GM23338 (cell line): ENCODE measurements at regions not wholly inside any gene's neighbourhood (a gene's known extent, or its start where the extent isn't known, plus 50 kb on each side); places are given as distances from the start of the nearest gene placed in this dataset.
"Not testable (repeated sequence)": the region's sequence is repeated elsewhere in the genome, so short reads cannot be mapped to it uniquely, and the experiment has no call there.

Experiments
- ATAC-seq: fragments of 200-7000 bp; cut with Tn5 transposase; 3 replicates; pipeline ENCODE4 v1.9.1; 2020
- DNase-seq: peaks from one replicate; pipeline ENCODE4 v3.0.0-alpha.2; 2015; ENCODE audit warnings: low spot score
- H2AFZ ChIP-seq: fragments of 200-600 bp; sonication (generic); 2 replicates; pipeline ENCODE4 v1.8.0; 2016; ENCODE audit warnings: antibody characterized with exemption, mild to moderate bottlenecking, moderate library complexity
- H3F3A ChIP-seq: fragments of 200-600 bp; sonication (generic); replicated peaks from 2 replicates; pipeline ENCODE4 v1.8.0; 2017; ENCODE audit warnings: antibody characterized with exemption, mixed run types, low read depth
- H3K27ac ChIP-seq: fragments of 200-600 bp; sonication (generic); 2 replicates; pipeline ENCODE4 v1.6.1; 2016; ENCODE audit warnings: low read depth
- H3K27me3 ChIP-seq: fragments of 200-600 bp; sonication (generic); 2 replicates; pipeline ENCODE4 v1.8.0; 2016; ENCODE audit warnings: mild to moderate bottlenecking, mixed run types, moderate library complexity; ENCODE audit not compliant: insufficient read depth
- H3K36me3 ChIP-seq: fragments of 200-600 bp; sonication (generic); 2 replicates; pipeline ENCODE4 v1.8.0; 2016; ENCODE audit warnings: mild to moderate bottlenecking; ENCODE audit not compliant: insufficient read depth
- H3K4me1 ChIP-seq: fragments of 200-600 bp; sonication (generic); 2 replicates; pipeline ENCODE4 v1.8.0; 2016; ENCODE audit warnings: mild to moderate bottlenecking, moderate library complexity; ENCODE audit not compliant: insufficient read depth
- H3K4me2 ChIP-seq: fragments of 200-600 bp; sonication (generic); 2 replicates; pipeline ENCODE4 v1.7.1; 2017; ENCODE audit warnings: mixed run types
- H3K4me3 ChIP-seq: fragments of 200-600 bp; sonication (generic); 2 replicates; pipeline ENCODE4 v1.6.1; 2016; ENCODE audit warnings: mixed run types
- H3K79me2 ChIP-seq: fragments of 200-600 bp; sonication (generic); replicated peaks from 2 replicates; pipeline ENCODE4 v1.8.0; 2017; ENCODE audit warnings: mild to moderate bottlenecking; ENCODE audit not compliant: insufficient read depth
- H3K9me2 ChIP-seq: fragments of 200-600 bp; sonication (generic); 2 replicates; pipeline ENCODE4 v1.8.0; 2017; ENCODE audit not compliant: insufficient read depth
- H4K20me1 ChIP-seq: fragments of 200-600 bp; sonication (generic); replicated peaks from 2 replicates; pipeline ENCODE4 v1.8.0; 2017; ENCODE audit warnings: mild to moderate bottlenecking; ENCODE audit not compliant: insufficient read depth
- H3K27ac Mint-ChIP-seq: 2 replicates; pipeline ENCODE4 v1.8.0; 2020; ENCODE audit warnings: inconsistent platforms, mild to moderate bottlenecking, moderate library complexity, mixed read lengths
- H3K27me3 Mint-ChIP-seq: 3 replicates; pipeline ENCODE4 v1.8.0; 2022; ENCODE audit warnings: low read depth, mild to moderate bottlenecking, moderate library complexity, mixed read lengths, inconsistent platforms; ENCODE audit not compliant: insufficient read depth, poor library complexity
- H3K36me3 Mint-ChIP-seq: 3 replicates; pipeline ENCODE4 v1.8.0; 2021; ENCODE audit warnings: low read depth, mild to moderate bottlenecking, inconsistent platforms, moderate library complexity, mixed read lengths
- H3K4me1 Mint-ChIP-seq: 3 replicates; pipeline ENCODE4 v1.8.0; 2020; ENCODE audit warnings: mild to moderate bottlenecking, inconsistent platforms, mixed read lengths
- H3K4me3 Mint-ChIP-seq: 3 replicates; pipeline ENCODE4 v1.8.0; 2021; ENCODE audit warnings: moderate library complexity, mild to moderate bottlenecking, inconsistent platforms, mixed read lengths
- H3K9me3 Mint-ChIP-seq: 3 replicates; pipeline ENCODE4 v1.8.0; 2020; ENCODE audit warnings: moderate library complexity, mild to moderate bottlenecking, inconsistent platforms, mixed read lengths
- CREB1 ChIP-seq: fragments of 250-450 bp; sonication (Bioruptor Pico); IDR thresholded peaks from 2 replicates; pipeline ENCODE4 v1.5.0; 2020; ENCODE audit warnings: low read depth, mild to moderate bottlenecking, moderate library complexity
- EZH2 ChIP-seq: fragments of 200-600 bp; sonication (generic); IDR thresholded peaks from one replicate; pipeline ENCODE4 v1.8.0; 2017; ENCODE audit warnings: antibody characterized with exemption, mild to moderate bottlenecking, low read depth; ENCODE audit not compliant: unreplicated experiment
- EZH2phosphoT487 ChIP-seq: fragments of 200-600 bp; sonication (generic); IDR thresholded peaks from one replicate; pipeline ENCODE4 v1.8.1; 2018; ENCODE audit warnings: antibody characterized with exemption; ENCODE audit not compliant: unreplicated experiment
- JUNB ChIP-seq: IDR thresholded peaks from one replicate; pipeline ENCODE4 v1.6.1; 2016; ENCODE audit warnings: antibody characterized with exemption; ENCODE audit not compliant: unreplicated experiment
- NANOG ChIP-seq: IDR thresholded peaks from 2 replicates; pipeline ENCODE4 v1.6.1; 2016; ENCODE audit warnings: antibody characterized with exemption, borderline replicate concordance
- STAT1 ChIP-seq: IDR thresholded peaks from one replicate; pipeline ENCODE4 v1.6.1; 2016; ENCODE audit warnings: antibody characterized with exemption; ENCODE audit not compliant: unreplicated experiment
- ZNF114 ChIP-seq: fragments of 250-450 bp; sonication (Bioruptor Pico); IDR thresholded peaks from 2 replicates; pipeline ENCODE4 v1.5.0; 2020; ENCODE audit warnings: mild to moderate bottlenecking, moderate library complexity
- ZNF331 ChIP-seq: fragments of 250-450 bp; sonication (Bioruptor Pico); IDR thresholded peaks from 2 replicates; pipeline ENCODE4 v1.5.0; 2020; ENCODE audit warnings: low read depth, mild to moderate bottlenecking, moderate library complexity
- TF ChIP-seq, protein P1 (sequence below): IDR thresholded peaks from one replicate; pipeline ENCODE4 v1.6.1; 2018; ENCODE audit warnings: antibody characterized with exemption; ENCODE audit not compliant: unreplicated experiment
- TF ChIP-seq, protein P2 (sequence below), 2 experiments: fragments of 200-600 bp in 1 of 2; sonication (generic) in 1 of 2; conservative IDR thresholded peaks; 2 replicates each; pipeline versions ENCODE4 v1.5.1 to v1.6.1; 2016 to 2017; ENCODE audit warnings: antibody characterized with exemption in 2 of 2, low read depth in 2 of 2, mild to moderate bottlenecking in 2 of 2, moderate library complexity in 1 of 2
- TF ChIP-seq, protein P3 (sequence below): fragments of 250-450 bp; sonication (Bioruptor Pico); IDR thresholded peaks from 2 replicates; pipeline ENCODE4 v1.5.0; 2020; ENCODE audit warnings: mild to moderate bottlenecking, moderate library complexity

DNA sequence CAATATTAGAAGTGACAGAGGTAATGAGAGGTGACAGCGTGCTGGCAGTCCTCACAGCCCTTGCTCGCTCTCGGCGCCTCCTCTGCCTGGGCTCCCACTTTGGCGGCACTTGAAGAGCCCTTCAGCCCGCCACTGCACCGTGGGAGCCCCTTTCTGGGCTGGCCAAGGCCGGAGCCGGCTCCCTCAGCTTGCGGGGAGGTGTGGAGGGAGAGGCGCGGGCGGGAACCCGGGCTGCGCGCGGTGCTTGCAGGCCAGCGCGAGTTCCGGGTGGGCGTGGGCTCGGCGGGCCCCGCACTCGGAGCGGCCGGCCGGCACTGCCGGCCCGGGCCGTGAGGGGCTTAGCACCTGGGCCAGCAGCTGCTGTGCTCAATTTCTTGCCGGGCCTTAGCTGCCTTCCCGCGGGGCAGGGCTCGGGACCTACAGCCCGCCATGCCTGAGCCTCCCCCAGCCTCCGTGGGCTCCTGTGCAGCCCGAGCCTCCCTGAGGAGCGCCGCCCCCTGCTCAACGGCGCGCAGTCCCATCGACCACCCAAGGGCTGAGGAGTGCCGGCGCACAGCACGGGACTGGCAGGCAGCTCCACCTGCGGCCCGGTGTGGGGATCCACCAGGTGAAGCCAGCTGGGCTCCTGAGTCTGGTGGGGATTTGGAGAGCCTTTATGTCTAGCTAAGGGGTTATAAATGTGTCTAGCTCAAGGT, 426.5 kb upstream of the RGS18 start:
- H3K27me3 ChIP-seq, H3K27ac Mint-ChIP-seq, DNase-seq, H3K27me3 Mint-ChIP-seq, H3K4me1 ChIP-seq, ATAC-seq, H3K4me3 ChIP-seq, H3K4me1 Mint-ChIP-seq, H3K27ac ChIP-seq, H3K36me3 ChIP-seq, H3K9me3 Mint-ChIP-seq, H4K20me1 ChIP-seq, H2AFZ ChIP-seq, H3F3A ChIP-seq, H3K4me3 Mint-ChIP-seq, H3K79me2 ChIP-seq, H3K4me2 ChIP-seq, H3K36me3 Mint-ChIP-seq: not testable (repeated sequence)
- peaks cover 10% of the 10 kb centered on the region for H3K9me2 ChIP-seq

DNA sequence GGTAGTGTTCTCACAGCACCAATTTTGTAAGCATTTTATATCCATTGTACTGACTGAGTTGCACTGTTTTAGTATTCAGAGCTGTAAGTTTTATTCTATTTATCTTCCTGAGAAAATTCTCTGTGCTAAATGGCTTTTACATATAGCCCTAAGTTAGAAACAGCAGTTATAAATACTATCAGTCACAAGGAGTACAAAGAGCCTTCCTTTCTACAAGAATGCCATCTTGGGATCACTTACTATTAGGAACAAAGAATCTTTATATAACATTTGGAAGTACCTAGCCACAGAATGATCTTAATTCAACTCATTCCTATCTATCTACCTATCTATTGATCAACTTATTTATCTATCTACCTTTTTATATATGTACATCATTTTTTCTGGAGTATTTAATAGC, 423.9 kb upstream of the RGS18 start:
- H3K9me2 ChIP-seq = peaks cover 4% of the 10 kb centered on the region
- H3K4me2 ChIP-seq = no peak overlapping the region
- H3K27ac Mint-ChIP-seq = no peak overlapping the region
- no peak overlapping the region for H2AFZ ChIP-seq
- no peak for ATAC-seq
- peaks cover 2% of the 10 kb centered on the region for H3K27me3 Mint-ChIP-seq
- H3K27me3 ChIP-seq = no peaks in the 10 kb centered on the region
- H3K9me3 Mint-ChIP-seq = peaks cover 6% of the 10 kb centered on the region; the same call in 2 of the 3 replicates
- H3K36me3 ChIP-seq = no peaks in the 10 kb centered on the region
- no peaks in the 10 kb centered on the region for H3K4me1 ChIP-seq
- peaks cover 2% of the 10 kb centered on the region; the same call in 1 of the 3 replicates for H3K36me3 Mint-ChIP-seq
- H3K4me1 Mint-ChIP-seq = no peaks in the 10 kb centered on the region
- no peak overlapping the region for H3K27ac ChIP-seq
- no peak overlapping the region for H3K4me3 Mint-ChIP-seq
- H3K4me3 ChIP-seq = no peak overlapping the region
- no peaks in the 10 kb centered on the region for H3K79me2 ChIP-seq
- H3F3A ChIP-seq = no peaks in the 10 kb centered on the region
- no peaks in the 10 kb centered on the region for H4K20me1 ChIP-seq
- DNase-seq = no peak
- TF ChIP-seq STAT1 (no peak), ZNF331 (CRISPR knock-in tag) (no peak), EZH2phosphoT487 (no peak), EZH2 (no peak), NANOG (no peak), CREB1 (no peak), ZNF114 (CRISPR knock-in tag) (no peak), JUNB (no peak)
- TF ChIP-seq, protein P1, sequence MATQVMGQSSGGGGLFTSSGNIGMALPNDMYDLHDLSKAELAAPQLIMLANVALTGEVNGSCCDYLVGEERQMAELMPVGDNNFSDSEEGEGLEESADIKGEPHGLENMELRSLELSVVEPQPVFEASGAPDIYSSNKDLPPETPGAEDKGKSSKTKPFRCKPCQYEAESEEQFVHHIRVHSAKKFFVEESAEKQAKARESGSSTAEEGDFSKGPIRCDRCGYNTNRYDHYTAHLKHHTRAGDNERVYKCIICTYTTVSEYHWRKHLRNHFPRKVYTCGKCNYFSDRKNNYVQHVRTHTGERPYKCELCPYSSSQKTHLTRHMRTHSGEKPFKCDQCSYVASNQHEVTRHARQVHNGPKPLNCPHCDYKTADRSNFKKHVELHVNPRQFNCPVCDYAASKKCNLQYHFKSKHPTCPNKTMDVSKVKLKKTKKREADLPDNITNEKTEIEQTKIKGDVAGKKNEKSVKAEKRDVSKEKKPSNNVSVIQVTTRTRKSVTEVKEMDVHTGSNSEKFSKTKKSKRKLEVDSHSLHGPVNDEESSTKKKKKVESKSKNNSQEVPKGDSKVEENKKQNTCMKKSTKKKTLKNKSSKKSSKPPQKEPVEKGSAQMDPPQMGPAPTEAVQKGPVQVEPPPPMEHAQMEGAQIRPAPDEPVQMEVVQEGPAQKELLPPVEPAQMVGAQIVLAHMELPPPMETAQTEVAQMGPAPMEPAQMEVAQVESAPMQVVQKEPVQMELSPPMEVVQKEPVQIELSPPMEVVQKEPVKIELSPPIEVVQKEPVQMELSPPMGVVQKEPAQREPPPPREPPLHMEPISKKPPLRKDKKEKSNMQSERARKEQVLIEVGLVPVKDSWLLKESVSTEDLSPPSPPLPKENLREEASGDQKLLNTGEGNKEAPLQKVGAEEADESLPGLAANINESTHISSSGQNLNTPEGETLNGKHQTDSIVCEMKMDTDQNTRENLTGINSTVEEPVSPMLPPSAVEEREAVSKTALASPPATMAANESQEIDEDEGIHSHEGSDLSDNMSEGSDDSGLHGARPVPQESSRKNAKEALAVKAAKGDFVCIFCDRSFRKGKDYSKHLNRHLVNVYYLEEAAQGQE = no peak
- TF ChIP-seq, protein P2, sequence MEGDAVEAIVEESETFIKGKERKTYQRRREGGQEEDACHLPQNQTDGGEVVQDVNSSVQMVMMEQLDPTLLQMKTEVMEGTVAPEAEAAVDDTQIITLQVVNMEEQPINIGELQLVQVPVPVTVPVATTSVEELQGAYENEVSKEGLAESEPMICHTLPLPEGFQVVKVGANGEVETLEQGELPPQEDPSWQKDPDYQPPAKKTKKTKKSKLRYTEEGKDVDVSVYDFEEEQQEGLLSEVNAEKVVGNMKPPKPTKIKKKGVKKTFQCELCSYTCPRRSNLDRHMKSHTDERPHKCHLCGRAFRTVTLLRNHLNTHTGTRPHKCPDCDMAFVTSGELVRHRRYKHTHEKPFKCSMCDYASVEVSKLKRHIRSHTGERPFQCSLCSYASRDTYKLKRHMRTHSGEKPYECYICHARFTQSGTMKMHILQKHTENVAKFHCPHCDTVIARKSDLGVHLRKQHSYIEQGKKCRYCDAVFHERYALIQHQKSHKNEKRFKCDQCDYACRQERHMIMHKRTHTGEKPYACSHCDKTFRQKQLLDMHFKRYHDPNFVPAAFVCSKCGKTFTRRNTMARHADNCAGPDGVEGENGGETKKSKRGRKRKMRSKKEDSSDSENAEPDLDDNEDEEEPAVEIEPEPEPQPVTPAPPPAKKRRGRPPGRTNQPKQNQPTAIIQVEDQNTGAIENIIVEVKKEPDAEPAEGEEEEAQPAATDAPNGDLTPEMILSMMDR (conservative IDR thresholded peaks at IDR 0.05; ENCODE audit: low read depth in 2 of 2) = no peak
- TF ChIP-seq, protein P3, sequence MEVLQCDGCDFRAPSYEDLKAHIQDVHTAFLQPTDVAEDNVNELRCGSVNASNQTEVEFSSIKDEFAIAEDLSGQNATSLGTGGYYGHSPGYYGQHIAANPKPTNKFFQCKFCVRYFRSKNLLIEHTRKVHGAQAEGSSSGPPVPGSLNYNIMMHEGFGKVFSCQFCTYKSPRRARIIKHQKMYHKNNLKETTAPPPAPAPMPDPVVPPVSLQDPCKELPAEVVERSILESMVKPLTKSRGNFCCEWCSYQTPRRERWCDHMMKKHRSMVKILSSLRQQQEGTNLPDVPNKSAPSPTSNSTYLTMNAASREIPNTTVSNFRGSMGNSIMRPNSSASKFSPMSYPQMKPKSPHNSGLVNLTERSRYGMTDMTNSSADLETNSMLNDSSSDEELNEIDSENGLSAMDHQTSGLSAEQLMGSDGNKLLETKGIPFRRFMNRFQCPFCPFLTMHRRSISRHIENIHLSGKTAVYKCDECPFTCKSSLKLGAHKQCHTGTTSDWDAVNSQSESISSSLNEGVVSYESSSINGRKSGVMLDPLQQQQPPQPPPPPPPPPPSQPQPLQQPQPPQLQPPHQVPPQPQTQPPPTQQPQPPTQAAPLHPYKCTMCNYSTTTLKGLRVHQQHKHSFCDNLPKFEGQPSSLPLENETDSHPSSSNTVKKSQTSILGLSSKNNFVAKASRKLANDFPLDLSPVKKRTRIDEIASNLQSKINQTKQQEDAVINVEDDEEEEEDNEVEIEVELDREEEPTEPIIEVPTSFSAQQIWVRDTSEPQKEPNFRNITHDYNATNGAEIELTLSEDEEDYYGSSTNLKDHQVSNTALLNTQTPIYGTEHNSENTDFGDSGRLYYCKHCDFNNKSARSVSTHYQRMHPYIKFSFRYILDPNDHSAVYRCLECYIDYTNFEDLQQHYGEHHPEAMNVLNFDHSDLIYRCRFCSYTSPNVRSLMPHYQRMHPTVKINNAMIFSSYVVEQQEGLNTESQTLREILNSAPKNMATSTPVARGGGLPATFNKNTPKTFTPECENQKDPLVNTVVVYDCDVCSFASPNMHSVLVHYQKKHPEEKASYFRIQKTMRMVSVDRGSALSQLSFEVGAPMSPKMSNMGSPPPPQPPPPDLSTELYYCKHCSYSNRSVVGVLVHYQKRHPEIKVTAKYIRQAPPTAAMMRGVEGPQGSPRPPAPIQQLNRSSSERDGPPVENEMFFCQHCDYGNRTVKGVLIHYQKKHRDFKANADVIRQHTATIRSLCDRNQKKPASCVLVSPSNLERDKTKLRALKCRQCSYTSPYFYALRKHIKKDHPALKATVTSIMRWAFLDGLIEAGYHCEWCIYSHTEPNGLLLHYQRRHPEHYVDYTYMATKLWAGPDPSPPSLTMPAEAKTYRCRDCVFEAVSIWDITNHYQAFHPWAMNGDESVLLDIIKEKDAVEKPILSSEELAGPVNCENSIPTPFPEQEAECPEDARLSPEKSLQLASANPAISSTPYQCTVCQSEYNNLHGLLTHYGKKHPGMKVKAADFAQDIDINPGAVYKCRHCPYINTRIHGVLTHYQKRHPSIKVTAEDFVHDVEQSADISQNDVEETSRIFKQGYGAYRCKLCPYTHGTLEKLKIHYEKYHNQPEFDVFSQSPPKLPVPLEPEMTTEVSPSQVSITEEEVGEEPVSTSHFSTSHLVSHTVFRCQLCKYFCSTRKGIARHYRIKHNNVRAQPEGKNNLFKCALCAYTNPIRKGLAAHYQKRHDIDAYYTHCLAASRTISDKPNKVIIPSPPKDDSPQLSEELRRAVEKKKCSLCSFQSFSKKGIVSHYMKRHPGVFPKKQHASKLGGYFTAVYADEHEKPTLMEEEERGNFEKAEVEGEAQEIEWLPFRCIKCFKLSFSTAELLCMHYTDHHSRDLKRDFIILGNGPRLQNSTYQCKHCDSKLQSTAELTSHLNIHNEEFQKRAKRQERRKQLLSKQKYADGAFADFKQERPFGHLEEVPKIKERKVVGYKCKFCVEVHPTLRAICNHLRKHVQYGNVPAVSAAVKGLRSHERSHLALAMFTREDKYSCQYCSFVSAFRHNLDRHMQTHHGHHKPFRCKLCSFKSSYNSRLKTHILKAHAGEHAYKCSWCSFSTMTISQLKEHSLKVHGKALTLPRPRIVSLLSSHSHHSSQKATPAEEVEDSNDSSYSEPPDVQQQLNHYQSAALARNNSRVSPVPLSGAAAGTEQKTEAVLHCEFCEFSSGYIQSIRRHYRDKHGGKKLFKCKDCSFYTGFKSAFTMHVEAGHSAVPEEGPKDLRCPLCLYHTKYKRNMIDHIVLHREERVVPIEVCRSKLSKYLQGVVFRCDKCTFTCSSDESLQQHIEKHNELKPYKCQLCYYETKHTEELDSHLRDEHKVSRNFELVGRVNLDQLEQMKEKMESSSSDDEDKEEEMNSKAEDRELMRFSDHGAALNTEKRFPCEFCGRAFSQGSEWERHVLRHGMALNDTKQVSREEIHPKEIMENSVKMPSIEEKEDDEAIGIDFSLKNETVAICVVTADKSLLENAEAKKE (CRISPR knock-in tag) = no peak
